Natural killer cell (primary cell): ENCODE measurements at regions not wholly inside any gene's neighbourhood (a gene's known extent, or its start where the extent isn't known, plus 50 kb on each side); places are given as distances from the start of the nearest gene placed in this dataset.

Experiments used
- ATAC-seq, 3 donors: fragments of 150-1000 bp in 2 of 3; fragments of 200-7000 bp in 1 of 3; cut with Tn5 transposase; 1 replicate in 1 of 3; 2 replicates in 2 of 3; pipeline ENCODE4 v1.10.0; 2021; ENCODE audit warnings: mild to moderate bottlenecking in 2 of 3, moderate library complexity in 2 of 3
- DNase-seq, 2 donors: peaks; one replicate each; pipeline versions ENCODE4 v3.0.0 to v3.0.0-alpha.2; 2013 to 2021; ENCODE audit warnings: mixed read lengths in 1 of 2
- H3K27ac ChIP-seq: one replicate; pipeline ENCODE4 v1.5.1; 2013; ENCODE audit warnings: mild to moderate bottlenecking, low read length
- H3K27me3 ChIP-seq: one replicate; pipeline ENCODE4 v1.6.1; 2013; ENCODE audit warnings: low read length; ENCODE audit not compliant: control insufficient read depth, insufficient read depth
- H3K36me3 ChIP-seq: one replicate; pipeline ENCODE4 v1.6.1; 2013; ENCODE audit warnings: low read length; ENCODE audit not compliant: control insufficient read depth, insufficient read depth
- H3K4me1 ChIP-seq: one replicate; pipeline ENCODE4 v1.6.1; 2013; ENCODE audit warnings: low read length; ENCODE audit not compliant: control insufficient read depth, insufficient read depth
- H3K4me3 ChIP-seq: one replicate; pipeline ENCODE4 v1.5.1; 2013; ENCODE audit warnings: low read length
- H3K9me3 ChIP-seq: one replicate; pipeline ENCODE4 v1.6.1; 2013; ENCODE audit warnings: low read length; ENCODE audit not compliant: control insufficient read depth, insufficient read depth
- H3K27ac Mint-ChIP-seq, 2 donors: one replicate each; pipeline ENCODE4 v1.8.0; 2022; ENCODE audit warnings: mild to moderate bottlenecking in 2 of 2, mixed read lengths in 2 of 2, moderate library complexity in 1 of 2
- H3K27me3 Mint-ChIP-seq, 2 donors: one replicate each; pipeline ENCODE4 v1.8.0; 2022; ENCODE audit warnings: low read depth in 2 of 2, mixed read lengths in 2 of 2
- H3K36me3 Mint-ChIP-seq: one replicate; pipeline ENCODE4 v1.8.0; 2022; ENCODE audit warnings: mixed read lengths
- H3K4me1 Mint-ChIP-seq, 2 donors: one replicate each; pipeline ENCODE4 v1.8.0; 2022; ENCODE audit warnings: mixed read lengths in 2 of 2
- H3K4me3 Mint-ChIP-seq: one replicate; pipeline ENCODE4 v1.8.0; 2022; ENCODE audit warnings: mild to moderate bottlenecking, moderate library complexity, mixed read lengths
- H3K9me3 Mint-ChIP-seq, 2 donors: one replicate each; pipeline ENCODE4 v1.8.0; 2022; ENCODE audit warnings: mixed read lengths in 2 of 2
- WGBS: methylation state at CpG from one replicate; pipeline ENCODE4 v1.1.7; 2013; ENCODE audit warnings: missing lambda C conversion rate; ENCODE audit not compliant: insufficient coverage; 5-methylcytosine and 5-hydroxymethylcytosine counted together
- intact Hi-C: fragments of 100-400 bp; cut with micrococcal nuclease; formaldehyde crosslinking; loops from one replicate; pipeline ENCODE4 v1.14.2; 2022
- TF ChIP-seq, protein P1 (sequence below): fragments of 200-600 bp; IDR thresholded peaks from one replicate; pipeline ENCODE4 v1.8.0; 2022; ENCODE audit warnings: antibody characterized with exemption

DNA sequence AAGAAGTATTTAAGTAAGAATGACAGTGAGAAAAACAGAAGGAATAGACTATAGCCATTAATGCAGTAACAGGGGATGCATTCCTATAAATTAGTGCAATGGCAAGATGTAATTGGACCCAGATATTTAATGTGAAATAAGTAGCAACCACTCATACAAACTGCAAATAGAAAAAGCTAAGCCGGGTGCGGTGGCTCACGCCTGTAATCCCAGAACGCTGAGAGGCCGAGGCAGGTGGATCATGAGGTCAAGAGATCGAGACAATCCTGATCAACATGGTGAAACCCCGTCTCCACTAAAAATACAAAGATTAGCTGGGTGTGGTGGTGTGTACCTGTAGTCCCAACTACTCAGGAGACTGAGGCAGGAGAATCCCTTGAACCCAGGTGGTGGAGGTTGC is 845.8 kb downstream of the PDHA2 start:
- 94% methylated on average over 7 of the region's 7 CpGs for WGBS
- Mint-ChIP-seq H3K4me1 (no peaks in the 10 kb centered on the region), H3K36me3 (peaks cover 7% of the 10 kb centered on the region), H3K4me3 (no peak overlapping the region), H3K27me3 (no peaks in the 10 kb centered on the region), H3K27ac (no peak overlapping the region), H3K9me3 (peaks cover 12 to 16% of the 10 kb centered on the region in 2 donors)
- H3K27ac ChIP-seq = no peak overlapping the region
- no peaks in the 10 kb centered on the region for H3K4me1 ChIP-seq
- TF ChIP-seq, protein P1, sequence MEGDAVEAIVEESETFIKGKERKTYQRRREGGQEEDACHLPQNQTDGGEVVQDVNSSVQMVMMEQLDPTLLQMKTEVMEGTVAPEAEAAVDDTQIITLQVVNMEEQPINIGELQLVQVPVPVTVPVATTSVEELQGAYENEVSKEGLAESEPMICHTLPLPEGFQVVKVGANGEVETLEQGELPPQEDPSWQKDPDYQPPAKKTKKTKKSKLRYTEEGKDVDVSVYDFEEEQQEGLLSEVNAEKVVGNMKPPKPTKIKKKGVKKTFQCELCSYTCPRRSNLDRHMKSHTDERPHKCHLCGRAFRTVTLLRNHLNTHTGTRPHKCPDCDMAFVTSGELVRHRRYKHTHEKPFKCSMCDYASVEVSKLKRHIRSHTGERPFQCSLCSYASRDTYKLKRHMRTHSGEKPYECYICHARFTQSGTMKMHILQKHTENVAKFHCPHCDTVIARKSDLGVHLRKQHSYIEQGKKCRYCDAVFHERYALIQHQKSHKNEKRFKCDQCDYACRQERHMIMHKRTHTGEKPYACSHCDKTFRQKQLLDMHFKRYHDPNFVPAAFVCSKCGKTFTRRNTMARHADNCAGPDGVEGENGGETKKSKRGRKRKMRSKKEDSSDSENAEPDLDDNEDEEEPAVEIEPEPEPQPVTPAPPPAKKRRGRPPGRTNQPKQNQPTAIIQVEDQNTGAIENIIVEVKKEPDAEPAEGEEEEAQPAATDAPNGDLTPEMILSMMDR = no peak
- no peaks in the 10 kb centered on the region for H3K27me3 ChIP-seq
- no peak for ATAC-seq
- intact Hi-C loops = no loop called here
- H3K4me3 ChIP-seq = no peak overlapping the region
- no peaks in the 10 kb centered on the region for H3K36me3 ChIP-seq
- DNase-seq = no peak
- no peaks in the 10 kb centered on the region for H3K9me3 ChIP-seq

DNA sequence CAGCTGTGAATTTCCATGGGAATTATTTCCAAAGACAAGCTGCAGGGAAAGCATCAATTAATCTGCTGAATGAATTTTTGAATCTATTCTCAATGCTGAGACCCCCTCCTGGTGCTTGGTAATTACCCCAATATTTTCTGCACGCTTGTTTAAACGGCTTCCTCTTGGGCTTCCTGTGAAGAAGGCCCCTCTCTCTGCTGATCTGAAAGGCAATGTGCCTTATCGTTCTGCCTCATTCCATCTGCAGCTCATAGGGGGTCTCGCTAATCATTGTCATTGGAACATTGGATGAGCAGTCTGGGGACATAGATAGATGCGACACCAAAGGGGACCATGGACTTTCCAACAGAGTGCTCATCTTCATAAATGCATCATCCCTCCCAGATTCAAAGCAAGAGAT is 851.6 kb downstream of the PDHA2 start:
- Mint-ChIP-seq H3K36me3 (peaks cover 7% of the 10 kb centered on the region), H3K4me3 (no peak overlapping the region), H3K27ac (no peak overlapping the region), H3K27me3 (no peaks in the 10 kb centered on the region), H3K4me1 (no peaks in the 10 kb centered on the region), H3K9me3 (peaks cover 15 to 25% of the 10 kb centered on the region in 2 donors)
- 83% methylated on average over 5 of the region's 5 CpGs for WGBS
- H3K4me1 ChIP-seq = no peaks in the 10 kb centered on the region
- no peaks in the 10 kb centered on the region for H3K9me3 ChIP-seq
- DNase-seq (no peak), ATAC-seq (no peak)
- TF ChIP-seq, protein P1 = no peak
- no peak overlapping the region for H3K4me3 ChIP-seq
- no peaks in the 10 kb centered on the region for H3K36me3 ChIP-seq
- no peaks in the 10 kb centered on the region for H3K27me3 ChIP-seq
- no peak overlapping the region for H3K27ac ChIP-seq
- intact Hi-C loops = no loop called here

DNA sequence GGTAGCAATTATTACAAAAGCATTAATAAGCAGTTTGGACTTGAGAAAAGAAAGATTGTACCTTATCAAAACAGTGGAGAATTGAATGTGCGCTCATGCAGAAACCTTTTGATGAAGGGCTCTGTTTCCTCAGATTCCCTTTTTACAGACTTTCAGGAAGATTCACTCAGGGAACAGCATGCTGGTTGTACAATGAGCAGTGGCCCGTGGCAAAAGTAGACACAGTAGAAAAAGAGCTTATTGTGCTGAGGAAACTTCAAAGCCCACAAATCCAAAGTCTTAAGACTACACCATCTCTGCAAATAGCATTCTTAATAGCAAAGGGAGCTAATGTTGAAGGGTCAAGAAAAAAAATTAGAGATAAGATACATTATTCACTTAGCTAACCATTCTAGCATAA is 858.9 kb downstream of the PDHA2 start:
- H3K27me3 Mint-ChIP-seq = no peaks in the 10 kb centered on the region
- Histone ChIP-seq H3K36me3 (no peaks in the 10 kb centered on the region), H3K27me3 (no peaks in the 10 kb centered on the region), H3K4me1 (no peaks in the 10 kb centered on the region), H3K9me3 (no peaks in the 10 kb centered on the region), H3K4me3 (no peak overlapping the region), H3K27ac (no peak overlapping the region)
- ATAC-seq (no peak), DNase-seq (no peak)
- no peak overlapping the region for H3K27ac Mint-ChIP-seq
- intact Hi-C loops = no loop called here
- 72% methylated on average over 2 of the region's 2 CpGs for WGBS
- peaks cover 10 to 11% of the 10 kb centered on the region in 2 donors for H3K9me3 Mint-ChIP-seq
- TF ChIP-seq, protein P1 = no peak
- no peaks in the 10 kb centered on the region for H3K4me1 Mint-ChIP-seq
- H3K4me3 Mint-ChIP-seq = no peak overlapping the region
- H3K36me3 Mint-ChIP-seq = no peaks in the 10 kb centered on the region

DNA sequence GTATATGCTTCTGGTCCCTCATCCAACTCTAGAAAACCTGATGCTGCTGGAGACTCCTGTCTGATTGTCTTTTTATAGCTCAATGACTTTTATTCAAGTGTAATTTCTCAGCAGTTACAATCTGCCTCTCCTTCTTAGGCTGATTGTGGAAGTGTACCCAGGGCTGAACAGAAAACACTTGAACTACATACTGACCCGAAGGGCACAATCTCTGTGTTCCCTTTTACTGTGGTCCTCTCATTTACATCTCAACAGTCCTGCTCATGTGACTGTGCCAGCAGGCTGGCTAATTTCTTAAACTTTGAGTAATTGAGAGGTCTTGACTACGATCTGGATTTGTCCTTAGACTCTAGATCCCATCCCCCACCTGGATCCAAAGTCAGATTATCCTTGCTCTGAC is 863.4 kb downstream of the PDHA2 start:
- TF ChIP-seq, protein P1 = no peak
- Histone ChIP-seq H3K36me3 (no peaks in the 10 kb centered on the region), H3K27ac (no peak overlapping the region), H3K4me1 (no peaks in the 10 kb centered on the region), H3K9me3 (no peaks in the 10 kb centered on the region), H3K4me3 (no peak overlapping the region), H3K27me3 (no peaks in the 10 kb centered on the region)
- Mint-ChIP-seq H3K27ac (no peak overlapping the region), H3K4me1 (no peaks in the 10 kb centered on the region), H3K27me3 (no peaks in the 10 kb centered on the region), H3K36me3 (no peaks in the 10 kb centered on the region), H3K9me3 (peaks cover 5 to 19% of the 10 kb centered on the region in 2 donors), H3K4me3 (no peak overlapping the region)
- DNase-seq (no peak), ATAC-seq (no peak)
- intact Hi-C loops = no loop called here
- 83% methylated on average over 2 of the region's 2 CpGs for WGBS
